ENCODE measurements at regions not wholly inside any gene's neighbourhood (a gene's known extent, or its start where the extent isn't known, plus 50 kb on each side); places are given as distances from the start of the nearest gene placed in this dataset.
A peak's percentile ranks its signal among the peaks of the same experiment; 100 is the strongest.

GRCh38 chr3:150116196-150116595 lies 145.5 kb upstream of the PFN2 start:
- DNase-seq (ENCODE audit: extremely low spot score, insufficient read length, low read depth) (no peak), FAIRE-seq (no peak)

- DNase-seq (ENCODE audit: extremely low spot score, insufficient read length, low read depth) (peak; percentile 22), FAIRE-seq (peak; percentile 58)
These were observed 144.3 kb upstream of the PFN2 start for GRCh38 chr3:150114873-150115540.

GRCh38 chr3:150114273-150114672 lies 143.6 kb upstream of the PFN2 start:
- FAIRE-seq (no peak), DNase-seq (ENCODE audit: extremely low spot score, insufficient read length, low read depth) (no peak)

GRCh38 chr3:150110097-150110496 lies 139.4 kb upstream of the PFN2 start:
- no peak for DNase-seq (ENCODE audit: extremely low spot score, insufficient read length, low read depth)
- FAIRE-seq: no peak

- FAIRE-seq (no peak), DNase-seq (ENCODE audit: extremely low spot score, insufficient read length, low read depth) (no peak)
These were observed 136.9 kb upstream of the PFN2 start for GRCh38 chr3:150107429-150108175.

- no peak for FAIRE-seq
- no peak for DNase-seq (ENCODE audit: extremely low spot score, insufficient read length, low read depth)
These were observed 136.2 kb upstream of the PFN2 start for GRCh38 chr3:150106740-150107428.

- FAIRE-seq (no peak), DNase-seq (ENCODE audit: extremely low spot score, insufficient read length, low read depth) (no peak)
These were observed 135.4 kb upstream of the PFN2 start for GRCh38 chr3:150105886-150106612.

GRCh38 chr3:150105025-150105424 lies 134.3 kb upstream of the PFN2 start:
- FAIRE-seq: no peak
- DNase-seq (ENCODE audit: extremely low spot score, insufficient read length, low read depth): no peak

- no peak for FAIRE-seq
- no peak for DNase-seq (ENCODE audit: extremely low spot score, insufficient read length, low read depth)
These were observed 133.9 kb upstream of the PFN2 start for GRCh38 chr3:150104564-150104963.

GRCh38 chr3:150101016-150101415 lies 130.3 kb upstream of the PFN2 start:
- DNase-seq (ENCODE audit: extremely low spot score, insufficient read length, low read depth) (no peak), FAIRE-seq (no peak)

- FAIRE-seq: peak; percentile 60
- no peak for DNase-seq (ENCODE audit: extremely low spot score, insufficient read length, low read depth)
These were observed 127.9 kb upstream of the PFN2 start for GRCh38 chr3:150098621-150099020.

- FAIRE-seq (no peak), DNase-seq (ENCODE audit: extremely low spot score, insufficient read length, low read depth) (no peak)
These were observed 126.8 kb upstream of the PFN2 start for GRCh38 chr3:150097588-150097890.

- DNase-seq (ENCODE audit: extremely low spot score, insufficient read length, low read depth) (no peak), FAIRE-seq (no peak)
These were observed 126.2 kb upstream of the PFN2 start for GRCh38 chr3:150096700-150097587.

GRCh38 chr3:150094150-150094933 lies 123.6 kb upstream of the PFN2 start:
- DNase-seq (ENCODE audit: extremely low spot score, insufficient read length, low read depth) (no peak), FAIRE-seq (no peak)

- FAIRE-seq: no peak
- DNase-seq (ENCODE audit: extremely low spot score, insufficient read length, low read depth): no peak
These were observed 120.9 kb upstream of the PFN2 start for GRCh38 chr3:150091626-150092025.

- no peak for FAIRE-seq
- no peak for DNase-seq (ENCODE audit: extremely low spot score, insufficient read length, low read depth)
These were observed 120.2 kb upstream of the PFN2 start for GRCh38 chr3:150090877-150091276.

GRCh38 chr3:150090006-150090405 lies 119.3 kb upstream of the PFN2 start:
- FAIRE-seq: no peak
- no peak for DNase-seq (ENCODE audit: extremely low spot score, insufficient read length, low read depth)

GRCh38 chr3:150084128-150084527 lies 113.4 kb upstream of the PFN2 start:
- FAIRE-seq (no peak), DNase-seq (ENCODE audit: extremely low spot score, insufficient read length, low read depth) (no peak)

GRCh38 chr3:150083655-150084042 lies 113.0 kb upstream of the PFN2 start:
- FAIRE-seq: no peak
- no peak for DNase-seq (ENCODE audit: extremely low spot score, insufficient read length, low read depth)
